DOHH2 (cell line): ENCODE measurements at regions not wholly inside any gene's neighbourhood (a gene's known extent, or its start where the extent isn't known, plus 50 kb on each side); places are given as distances from the start of the nearest gene placed in this dataset.

Experiments used
- H3F3A ChIP-seq: fragments of 200-600 bp; sonication (generic), shearing (Covaris generic); 2 replicates; pipeline ENCODE4 v1.6.0; 2016; ENCODE audit warnings: antibody characterized with exemption, mild to moderate bottlenecking; ENCODE audit not compliant: control insufficient read depth, insufficient read depth
- H3K27ac ChIP-seq: fragments of 200-600 bp; sonication (generic); 2 replicates; pipeline ENCODE4 v1.5.1; 2014; ENCODE audit warnings: low read depth, mild to moderate bottlenecking, low read length, moderate library complexity
- H3K27me3 ChIP-seq: fragments of 200-600 bp; sonication (generic); 2 replicates; pipeline ENCODE4 v1.6.1; 2014; ENCODE audit warnings: mild to moderate bottlenecking, low read length, mixed read lengths; ENCODE audit not compliant: control insufficient read depth
- H3K36me3 ChIP-seq: fragments of 200-600 bp; sonication (generic); 2 replicates; pipeline ENCODE4 v1.6.1; 2014; ENCODE audit warnings: mild to moderate bottlenecking, low read length, moderate library complexity, mixed read lengths; ENCODE audit not compliant: control insufficient read depth
- H3K4me1 ChIP-seq: fragments of 200-600 bp; sonication (generic); 2 replicates; pipeline ENCODE4 v1.6.1; 2014; ENCODE audit warnings: mild to moderate bottlenecking, low read length, mixed read lengths; ENCODE audit not compliant: control insufficient read depth
- H3K4me2 ChIP-seq: fragments of 200-600 bp; sonication (generic); 2 replicates; pipeline ENCODE4 v1.6.0; 2014; ENCODE audit warnings: mild to moderate bottlenecking, low read length, moderate library complexity
- H3K4me3 ChIP-seq: fragments of 200-600 bp; sonication (generic); 2 replicates; pipeline ENCODE4 v1.5.1; 2014; ENCODE audit warnings: mild to moderate bottlenecking, low read length, mixed read lengths
- H3K79me2 ChIP-seq: fragments of 200-600 bp; sonication (generic); 2 replicates; pipeline ENCODE4 v1.6.1; 2014; ENCODE audit warnings: mild to moderate bottlenecking, low read length, mixed read lengths; ENCODE audit not compliant: control insufficient read depth
- H3K9me2 ChIP-seq: fragments of 200-600 bp; sonication (generic); replicated peaks from 2 replicates; pipeline ENCODE4 v1.6.1; 2014; ENCODE audit warnings: mild to moderate bottlenecking, low read length, mixed read lengths; ENCODE audit not compliant: control insufficient read depth
- H3K9me3 ChIP-seq: fragments of 200-600 bp; sonication (generic); 2 replicates; pipeline ENCODE4 v1.6.1; 2014; ENCODE audit warnings: antibody characterized with exemption, low read length, mixed read lengths; ENCODE audit not compliant: control insufficient read depth, insufficient read depth
- H4K20me1 ChIP-seq: fragments of 200-600 bp; sonication (generic); 2 replicates; pipeline ENCODE4 v1.6.0; 2014; ENCODE audit warnings: low read depth, mild to moderate bottlenecking, antibody characterized with exemption, low read length, moderate library complexity; ENCODE audit not compliant: control insufficient read depth, insufficient read depth
- EZH2phosphoT487 ChIP-seq: fragments of 200-600 bp; sonication (generic); IDR thresholded peaks from 2 replicates; pipeline ENCODE4 v1.6.1; 2017; ENCODE audit warnings: borderline replicate concordance, mild to moderate bottlenecking, antibody characterized with exemption, low read length, moderate library complexity, mixed read lengths
- TF ChIP-seq, protein P1 (sequence below): fragments of 200-600 bp; sonication (generic); IDR thresholded peaks from one replicate; pipeline ENCODE4 v1.5.1; 2014; ENCODE audit warnings: antibody characterized with exemption, mild to moderate bottlenecking, low read depth, low read length; ENCODE audit not compliant: poor library complexity, severe bottlenecking

DNA sequence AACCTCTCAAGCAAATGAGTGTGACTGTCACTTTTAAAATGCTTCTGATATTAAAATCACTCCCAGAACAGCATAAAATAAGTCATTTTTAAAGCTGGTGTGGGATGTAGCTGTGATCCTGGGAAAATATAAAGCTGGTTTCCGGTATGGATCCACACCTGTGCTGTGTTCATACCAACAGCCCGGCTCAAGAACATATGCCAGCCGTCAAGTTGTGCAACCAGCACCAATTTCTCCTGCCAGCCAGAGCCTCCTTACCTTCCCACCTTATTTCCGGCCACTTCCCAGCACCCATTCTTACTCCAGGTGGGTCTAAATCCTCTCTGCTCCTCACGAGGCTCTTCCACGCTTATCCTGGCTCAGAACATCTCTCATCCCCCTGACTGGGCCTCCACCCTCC, 50.9 kb upstream of the RPS6KA2 start:
- Histone ChIP-seq H3K27ac (no peak overlapping the region), H3F3A (no peaks in the 10 kb centered on the region), H3K4me1 (peaks cover 15% of the 10 kb centered on the region), H3K9me2 (no peaks in the 10 kb centered on the region), H3K36me3 (no peaks in the 10 kb centered on the region), H3K27me3 (no peaks in the 10 kb centered on the region), H3K4me3 (no peak overlapping the region), H4K20me1 (no peaks in the 10 kb centered on the region), H3K9me3 (no peaks in the 10 kb centered on the region; the same call in 1 of the 2 replicates), H3K4me2 (no peak overlapping the region), H3K79me2 (no peaks in the 10 kb centered on the region)
- no peak for TF ChIP-seq EZH2phosphoT487
- TF ChIP-seq, protein P1, sequence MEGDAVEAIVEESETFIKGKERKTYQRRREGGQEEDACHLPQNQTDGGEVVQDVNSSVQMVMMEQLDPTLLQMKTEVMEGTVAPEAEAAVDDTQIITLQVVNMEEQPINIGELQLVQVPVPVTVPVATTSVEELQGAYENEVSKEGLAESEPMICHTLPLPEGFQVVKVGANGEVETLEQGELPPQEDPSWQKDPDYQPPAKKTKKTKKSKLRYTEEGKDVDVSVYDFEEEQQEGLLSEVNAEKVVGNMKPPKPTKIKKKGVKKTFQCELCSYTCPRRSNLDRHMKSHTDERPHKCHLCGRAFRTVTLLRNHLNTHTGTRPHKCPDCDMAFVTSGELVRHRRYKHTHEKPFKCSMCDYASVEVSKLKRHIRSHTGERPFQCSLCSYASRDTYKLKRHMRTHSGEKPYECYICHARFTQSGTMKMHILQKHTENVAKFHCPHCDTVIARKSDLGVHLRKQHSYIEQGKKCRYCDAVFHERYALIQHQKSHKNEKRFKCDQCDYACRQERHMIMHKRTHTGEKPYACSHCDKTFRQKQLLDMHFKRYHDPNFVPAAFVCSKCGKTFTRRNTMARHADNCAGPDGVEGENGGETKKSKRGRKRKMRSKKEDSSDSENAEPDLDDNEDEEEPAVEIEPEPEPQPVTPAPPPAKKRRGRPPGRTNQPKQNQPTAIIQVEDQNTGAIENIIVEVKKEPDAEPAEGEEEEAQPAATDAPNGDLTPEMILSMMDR = no peak
